HG02870 (cell line): ENCODE measurements at regions not wholly inside any gene's neighbourhood (a gene's known extent, or its start where the extent isn't known, plus 50 kb on each side); places are given as distances from the start of the nearest gene placed in this dataset.
"Not testable (repeated sequence)": the region's sequence is repeated elsewhere in the genome, so short reads cannot be mapped to it uniquely, and the experiment has no call there.

Experiments
- ATAC-seq: cut with Tn5 transposase; IDR thresholded peaks from one replicate; pipeline ENCODE4 v1.9.1; 2021; ENCODE audit warnings: mild to moderate bottlenecking, moderate library complexity; ENCODE audit not compliant: unreplicated experiment

GRCh38 chr6:86478316-86478715, 459.0 kb upstream of the HTR1E start:
- ATAC-seq = not testable (repeated sequence)

GRCh38 chr6:86477500-86478148, 459.7 kb upstream of the HTR1E start:
- ATAC-seq = no peak

GRCh38 chr6:86476311-86476710, 461.0 kb upstream of the HTR1E start:
- no peak for ATAC-seq

DNA sequence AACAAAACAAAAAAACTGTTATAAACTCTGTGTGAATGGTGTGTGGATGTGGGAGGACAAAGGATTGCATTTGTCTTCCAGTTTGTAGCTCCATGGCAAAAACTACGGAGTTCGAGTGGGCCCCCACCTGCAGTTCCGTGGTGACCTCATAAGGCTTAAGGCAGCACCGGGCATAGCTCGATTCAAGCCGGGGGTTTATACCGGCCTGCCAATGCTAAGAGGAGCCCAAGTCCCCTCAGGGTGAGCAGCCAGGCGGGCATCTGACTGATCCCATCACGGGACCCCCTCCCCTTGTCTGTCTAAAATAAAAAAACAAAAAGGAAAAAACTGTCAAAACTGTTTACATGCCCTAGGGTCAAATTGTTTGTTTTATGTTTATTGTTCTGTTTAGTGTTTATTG, 463.2 kb upstream of the HTR1E start:
- ATAC-seq = no peak

DNA sequence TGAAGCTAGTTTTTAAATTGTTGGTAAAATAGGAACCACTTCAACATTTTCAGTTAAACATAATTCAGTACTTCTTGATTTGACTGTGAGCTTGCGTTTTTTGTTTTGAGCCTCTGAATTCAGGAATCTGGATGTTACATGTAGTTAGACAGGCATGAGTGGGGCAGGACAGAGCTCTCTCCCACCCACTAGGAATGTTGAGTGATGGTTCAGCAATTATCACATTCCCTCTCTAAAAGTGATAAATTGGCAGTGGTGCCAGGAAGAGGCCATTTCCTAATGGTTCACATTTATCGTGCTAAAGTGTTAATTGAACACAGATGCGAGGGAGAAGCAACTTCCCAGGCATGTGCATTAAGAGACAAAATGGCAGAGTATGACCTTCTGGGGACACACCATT, 465.5 kb upstream of the HTR1E start:
- no peak for ATAC-seq

- no peak for ATAC-seq
These were observed 477.4 kb upstream of the HTR1E start for GRCh38 chr6:86459978-86460377.

- no peak for ATAC-seq
These were observed 480.5 kb upstream of the HTR1E start for GRCh38 chr6:86456821-86457220.

GRCh38 chr6:86453232-86453631, 484.1 kb upstream of the HTR1E start:
- no peak for ATAC-seq

- no peak for ATAC-seq
These were observed 488.9 kb upstream of the HTR1E start for GRCh38 chr6:86448398-86448797.

GRCh38 chr6:86440608-86441007, 496.7 kb upstream of the HTR1E start:
- no peak for ATAC-seq

DNA sequence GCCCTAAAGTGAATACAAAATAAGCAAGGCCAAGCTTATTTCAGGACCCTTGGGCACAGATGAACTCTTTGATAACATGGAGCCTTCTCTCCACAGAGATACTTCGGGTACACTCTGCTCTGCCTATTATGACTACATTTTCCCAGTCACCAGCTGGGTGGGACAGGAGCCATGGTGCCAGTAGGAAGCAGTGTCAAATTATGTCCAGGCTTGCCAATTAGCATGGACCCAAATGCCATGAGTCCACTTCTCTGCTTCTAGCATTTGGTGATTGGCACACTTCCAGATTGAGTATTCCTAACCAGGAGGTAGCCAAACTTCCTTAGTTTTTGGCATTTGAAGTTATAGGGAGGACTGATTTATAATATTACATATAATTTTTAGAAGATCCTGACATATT, 513.8 kb upstream of the HTR1E start:
- no peak for ATAC-seq

DNA sequence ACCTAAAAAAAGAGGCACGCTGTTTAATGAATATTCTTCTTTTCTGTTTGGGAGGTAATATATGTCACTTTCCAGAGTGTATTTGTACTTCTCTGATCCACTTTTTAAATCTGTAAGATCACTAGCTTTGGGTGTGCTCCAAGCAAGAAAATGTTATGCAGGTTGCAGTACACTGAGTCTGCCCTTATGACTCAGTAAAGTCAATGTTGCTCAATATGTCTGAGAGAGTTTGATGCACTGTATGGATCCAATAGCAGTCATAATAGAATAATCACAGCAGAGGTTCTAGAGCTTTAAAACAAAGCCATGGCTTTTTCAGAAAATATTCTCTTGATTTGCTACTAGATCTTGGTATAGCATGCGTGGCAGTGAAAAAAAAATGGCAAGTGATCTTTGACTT, 525.3 kb upstream of the HTR1E start:
- no peak for ATAC-seq

DNA sequence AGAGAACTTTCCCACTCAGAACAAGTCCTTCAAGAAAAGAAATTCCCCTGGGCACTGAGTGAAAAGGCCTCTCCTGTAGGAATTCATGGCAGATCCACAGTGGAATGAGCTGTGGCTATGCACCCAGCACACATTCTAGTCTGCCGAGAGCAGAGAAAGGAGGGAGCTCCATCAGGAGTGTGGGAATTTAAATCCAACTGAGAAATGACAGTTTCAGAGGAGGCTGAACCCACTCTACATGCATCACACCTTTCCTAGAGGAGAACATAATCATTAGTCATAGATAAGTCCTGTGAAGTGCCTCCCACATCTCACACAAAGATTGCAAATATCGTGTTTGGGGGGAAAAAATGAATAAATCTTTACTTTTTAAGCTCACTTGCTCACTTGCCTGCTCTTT, 530.2 kb upstream of the HTR1E start:
- no peak for ATAC-seq

DNA sequence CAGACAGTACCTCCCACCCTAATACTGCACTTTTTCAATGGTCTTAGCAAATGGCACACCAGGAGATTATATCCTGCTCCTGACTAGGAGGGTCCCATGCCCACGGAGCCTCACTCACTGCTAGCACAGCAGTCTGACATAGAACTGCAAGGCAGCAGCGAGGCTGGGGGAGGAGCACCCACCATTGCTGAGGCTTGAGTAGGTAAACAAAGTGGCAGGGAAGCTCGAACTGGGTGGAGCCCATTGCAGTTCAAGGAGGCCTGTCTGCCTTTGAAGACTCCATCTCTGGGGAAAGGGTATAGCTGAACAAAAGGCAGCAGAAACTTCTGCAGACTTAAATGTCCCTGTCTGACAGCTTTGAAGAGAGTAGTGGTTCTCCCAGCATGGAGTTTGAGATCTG, 544.5 kb upstream of the HTR1E start:
- not testable (repeated sequence) for ATAC-seq

DNA sequence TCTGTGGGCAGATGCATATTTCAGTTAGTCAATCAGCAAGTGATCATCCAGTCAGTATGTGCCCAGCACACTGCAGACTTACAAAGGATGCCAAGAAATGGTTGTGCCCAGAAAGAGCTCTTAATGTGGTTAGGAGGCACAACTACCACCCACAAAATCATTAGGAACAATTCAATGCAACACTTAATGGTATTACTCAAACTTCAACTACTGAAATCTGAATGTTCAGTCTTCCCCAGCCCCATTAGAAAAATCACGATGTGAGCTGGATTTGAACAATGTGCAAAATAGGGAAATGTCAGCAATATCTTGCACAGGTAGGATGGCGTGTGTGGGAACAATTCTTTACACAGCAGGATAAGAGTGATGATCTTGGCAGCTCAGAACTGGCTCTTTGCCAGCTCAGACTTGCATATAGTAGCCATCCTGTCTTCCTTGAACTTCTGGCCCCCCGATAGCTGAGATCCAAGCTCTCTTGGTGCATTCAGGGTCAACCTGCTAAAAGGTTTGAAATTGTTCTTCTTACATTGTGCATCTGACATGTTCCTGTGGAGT, 556.7 kb upstream of the HTR1E start:
- no peak for ATAC-seq

- ATAC-seq = no peak
These were observed 579.5 kb upstream of the HTR1E start for GRCh38 chr6:86357877-86358276.

DNA sequence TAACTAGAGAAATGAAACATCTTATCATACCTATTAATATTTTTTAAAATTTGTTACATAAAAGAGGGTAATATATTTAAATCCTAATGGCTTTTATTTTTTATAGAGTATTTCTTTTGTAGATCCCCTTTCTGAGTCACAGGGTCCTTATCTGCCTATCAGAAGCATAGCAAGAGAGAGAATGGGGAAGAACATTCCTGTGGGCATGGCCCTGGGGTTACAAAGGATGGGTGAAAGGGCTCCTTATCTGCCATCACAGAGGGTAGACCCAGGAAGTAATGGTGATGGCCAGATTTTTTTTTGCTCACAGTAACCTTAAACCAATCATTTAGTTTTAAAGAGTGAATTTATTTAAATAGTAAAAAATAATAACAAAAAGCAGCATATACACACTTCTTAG, 582.1 kb upstream of the HTR1E start:
- ATAC-seq = no peak

DNA sequence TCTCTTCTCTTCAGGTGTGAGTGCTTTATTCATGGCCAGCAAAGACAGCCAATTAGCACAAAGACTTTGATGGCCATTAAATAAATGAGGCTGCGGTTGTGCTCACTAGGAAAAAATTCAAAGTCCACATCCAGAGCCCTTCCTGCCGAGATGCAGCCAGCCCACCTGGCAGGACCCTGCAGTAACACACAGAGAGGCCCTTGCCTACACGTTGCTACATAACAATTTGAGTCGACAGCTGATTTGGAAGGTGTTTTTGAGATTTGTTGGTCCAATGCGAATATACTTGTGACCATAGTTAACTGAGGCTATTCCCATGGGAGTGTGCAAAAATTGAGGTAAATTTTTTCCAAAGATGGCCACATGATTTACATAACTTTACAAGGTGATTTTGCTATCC, 605.4 kb upstream of the HTR1E start:
- no peak for ATAC-seq

GRCh38 chr6:86331265-86331840, 606.0 kb upstream of the HTR1E start:
- ATAC-seq = no peak

- no peak for ATAC-seq
These were observed 631.1 kb upstream of the HTR1E start for GRCh38 chr6:86306210-86306609.

GRCh38 chr6:86285876-86286275, 643.2 kb upstream of the SYNCRIP start:
- no peak for ATAC-seq

DNA sequence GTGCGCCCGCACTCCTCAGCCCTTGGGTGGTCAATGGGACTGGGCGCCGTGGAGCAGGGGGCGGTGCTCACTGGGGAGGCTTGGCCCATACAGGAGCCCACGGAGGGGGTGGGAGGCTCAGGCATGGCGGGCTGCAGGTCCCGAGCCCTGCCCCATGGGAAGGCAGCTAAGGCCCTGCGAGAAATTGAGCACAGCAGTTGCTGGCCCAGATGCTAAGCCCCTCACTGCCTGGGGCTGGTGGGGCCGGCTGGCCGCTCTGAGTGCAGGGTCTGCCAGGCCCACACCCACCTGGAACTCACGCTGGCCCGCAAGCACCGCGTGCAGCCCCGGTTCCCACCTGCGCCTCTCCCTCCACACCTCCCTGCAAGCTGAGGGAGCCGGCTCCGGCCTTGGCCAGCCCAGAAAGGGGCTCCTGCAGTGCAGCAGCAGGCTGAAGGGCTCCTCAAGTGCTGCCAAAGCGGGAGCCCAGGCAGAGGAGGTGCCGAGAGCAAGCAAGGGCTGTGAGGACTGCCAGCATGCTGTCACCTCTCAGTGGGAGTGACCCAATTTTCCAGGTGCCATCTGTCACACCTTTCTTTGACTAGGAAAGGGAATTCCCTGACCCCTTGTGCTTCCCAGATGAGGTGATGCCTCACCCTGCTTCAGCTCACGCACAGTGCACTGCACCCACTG, 642.3 kb upstream of the SYNCRIP start:
- ATAC-seq = not testable (repeated sequence)
